Stimulated activated naive CD4-positive, alpha-beta T cell treated with Interleukin-2 at 50 U/mL for 16 hours (primary cell): ENCODE measurements at regions not wholly inside any gene's neighbourhood (a gene's known extent, or its start where the extent isn't known, plus 50 kb on each side); places are given as distances from the start of the nearest gene placed in this dataset.

Experiments used
- DNase-seq: peaks from one replicate; lab custom pipeline; 2025; lab: John Stamatoyannopoulos, UW

- DNase-seq: no peak
These were observed 317.9 kb upstream of the ATP2B1 start for GRCh38 chr12:90026516-90026915.

- DNase-seq: no peak
These were observed 315.6 kb upstream of the ATP2B1 start for GRCh38 chr12:90024262-90024661.

GRCh38 chr12:90023207-90023900, 314.7 kb upstream of the ATP2B1 start:
- no peak for DNase-seq

GRCh38 chr12:90021795-90022440, 313.3 kb upstream of the ATP2B1 start:
- no peak for DNase-seq

- DNase-seq: no peak
These were observed 312.2 kb upstream of the ATP2B1 start for GRCh38 chr12:90020881-90021280.

GRCh38 chr12:90020436-90020835, 311.8 kb upstream of the ATP2B1 start:
- no peak for DNase-seq

GRCh38 chr12:90020014-90020413, 311.4 kb upstream of the ATP2B1 start:
- DNase-seq: no peak

GRCh38 chr12:90017316-90017715, 308.7 kb upstream of the ATP2B1 start:
- no peak for DNase-seq

GRCh38 chr12:90015228-90015627, 306.6 kb upstream of the ATP2B1 start:
- DNase-seq: no peak

- no peak for DNase-seq
These were observed 304.8 kb upstream of the ATP2B1 start for GRCh38 chr12:90013409-90013808.

- no peak for DNase-seq
These were observed 301.5 kb upstream of the ATP2B1 start for GRCh38 chr12:90010089-90010488.

- DNase-seq: no peak
These were observed 299.6 kb upstream of the ATP2B1 start for GRCh38 chr12:90008277-90008676.

GRCh38 chr12:90004319-90005074, 295.9 kb upstream of the ATP2B1 start:
- no peak for DNase-seq

GRCh38 chr12:90003688-90004087, 295.1 kb upstream of the ATP2B1 start:
- no peak for DNase-seq

- no peak for DNase-seq
These were observed 292.1 kb upstream of the ATP2B1 start for GRCh38 chr12:90000721-90001120.

GRCh38 chr12:89999699-90000505, 291.3 kb upstream of the ATP2B1 start:
- DNase-seq: no peak

- DNase-seq: no peak
These were observed 287.2 kb upstream of the ATP2B1 start for GRCh38 chr12:89995870-89996269.

GRCh38 chr12:89994911-89995310, 286.3 kb upstream of the ATP2B1 start:
- DNase-seq: no peak

GRCh38 chr12:89993632-89994031, 285.0 kb upstream of the ATP2B1 start:
- no peak for DNase-seq

GRCh38 chr12:89992668-89993451, 284.2 kb upstream of the ATP2B1 start:
- DNase-seq: no peak

GRCh38 chr12:89991807-89992590, 283.4 kb upstream of the ATP2B1 start:
- DNase-seq: no peak
